ENCODE measurements at regions not wholly inside any gene's neighbourhood (a gene's known extent, or its start where the extent isn't known, plus 50 kb on each side); places are given as distances from the start of the nearest gene placed in this dataset.
A peak's percentile ranks its signal among the peaks of the same experiment; 100 is the strongest.

GRCh38 chr1:229089586-229090208, 181.2 kb upstream of the RAB4A start:
- H3K36me3 ChIP-seq, result no peaks in the 10 kb centered on the region
- intact Hi-C loops (cut with DNase I), result no loop called here
- H3K9me3 ChIP-seq, result no peaks in the 10 kb centered on the region
- no peak overlapping the region for H3K27ac ChIP-seq
- H3K27me3 ChIP-seq, result no peaks in the 10 kb centered on the region
- no peak for TF ChIP-seq POLR2A (IDR thresholded peaks at IDR 0.05)
- TF ChIP-seq, protein P1, sequence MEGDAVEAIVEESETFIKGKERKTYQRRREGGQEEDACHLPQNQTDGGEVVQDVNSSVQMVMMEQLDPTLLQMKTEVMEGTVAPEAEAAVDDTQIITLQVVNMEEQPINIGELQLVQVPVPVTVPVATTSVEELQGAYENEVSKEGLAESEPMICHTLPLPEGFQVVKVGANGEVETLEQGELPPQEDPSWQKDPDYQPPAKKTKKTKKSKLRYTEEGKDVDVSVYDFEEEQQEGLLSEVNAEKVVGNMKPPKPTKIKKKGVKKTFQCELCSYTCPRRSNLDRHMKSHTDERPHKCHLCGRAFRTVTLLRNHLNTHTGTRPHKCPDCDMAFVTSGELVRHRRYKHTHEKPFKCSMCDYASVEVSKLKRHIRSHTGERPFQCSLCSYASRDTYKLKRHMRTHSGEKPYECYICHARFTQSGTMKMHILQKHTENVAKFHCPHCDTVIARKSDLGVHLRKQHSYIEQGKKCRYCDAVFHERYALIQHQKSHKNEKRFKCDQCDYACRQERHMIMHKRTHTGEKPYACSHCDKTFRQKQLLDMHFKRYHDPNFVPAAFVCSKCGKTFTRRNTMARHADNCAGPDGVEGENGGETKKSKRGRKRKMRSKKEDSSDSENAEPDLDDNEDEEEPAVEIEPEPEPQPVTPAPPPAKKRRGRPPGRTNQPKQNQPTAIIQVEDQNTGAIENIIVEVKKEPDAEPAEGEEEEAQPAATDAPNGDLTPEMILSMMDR (IDR thresholded peaks at IDR 0.05), result no peak
- no peak overlapping the region for H3K4me3 ChIP-seq
- DNase-seq (peak in 1 of 3 donors; percentile 42), ATAC-seq (no peak)
- H3K4me1 ChIP-seq, result no peaks in the 10 kb centered on the region
- 68% methylated on average over 3 of the region's 4 CpGs for WGBS (ENCODE audit: insufficient coverage, low coverage, low lambda C conversion rate, missing lambda C conversion rate)

GRCh38 chr1:229091721-229092136, 179.2 kb upstream of the RAB4A start:
- H3K36me3 ChIP-seq, result no peaks in the 10 kb centered on the region
- DNase-seq, result peak in 1 of 3 donors; percentile 53
- ATAC-seq, result peak; percentile 67 to 76 (median 74)
- H3K27me3 ChIP-seq, result no peaks in the 10 kb centered on the region
- H3K27ac ChIP-seq, result no peak overlapping the region
- no peaks in the 10 kb centered on the region for H3K4me1 ChIP-seq
- no peak overlapping the region for H3K4me3 ChIP-seq
- no peak for TF ChIP-seq POLR2A (IDR thresholded peaks at IDR 0.05)
- TF ChIP-seq, protein P1 (IDR thresholded peaks at IDR 0.05), result no peak
- 53% methylated on average over 7 of the region's 7 CpGs for WGBS (ENCODE audit: insufficient coverage, low coverage, low lambda C conversion rate, missing lambda C conversion rate)
- H3K9me3 ChIP-seq, result no peaks in the 10 kb centered on the region
- intact Hi-C loops (cut with DNase I), result no loop called here

DNA sequence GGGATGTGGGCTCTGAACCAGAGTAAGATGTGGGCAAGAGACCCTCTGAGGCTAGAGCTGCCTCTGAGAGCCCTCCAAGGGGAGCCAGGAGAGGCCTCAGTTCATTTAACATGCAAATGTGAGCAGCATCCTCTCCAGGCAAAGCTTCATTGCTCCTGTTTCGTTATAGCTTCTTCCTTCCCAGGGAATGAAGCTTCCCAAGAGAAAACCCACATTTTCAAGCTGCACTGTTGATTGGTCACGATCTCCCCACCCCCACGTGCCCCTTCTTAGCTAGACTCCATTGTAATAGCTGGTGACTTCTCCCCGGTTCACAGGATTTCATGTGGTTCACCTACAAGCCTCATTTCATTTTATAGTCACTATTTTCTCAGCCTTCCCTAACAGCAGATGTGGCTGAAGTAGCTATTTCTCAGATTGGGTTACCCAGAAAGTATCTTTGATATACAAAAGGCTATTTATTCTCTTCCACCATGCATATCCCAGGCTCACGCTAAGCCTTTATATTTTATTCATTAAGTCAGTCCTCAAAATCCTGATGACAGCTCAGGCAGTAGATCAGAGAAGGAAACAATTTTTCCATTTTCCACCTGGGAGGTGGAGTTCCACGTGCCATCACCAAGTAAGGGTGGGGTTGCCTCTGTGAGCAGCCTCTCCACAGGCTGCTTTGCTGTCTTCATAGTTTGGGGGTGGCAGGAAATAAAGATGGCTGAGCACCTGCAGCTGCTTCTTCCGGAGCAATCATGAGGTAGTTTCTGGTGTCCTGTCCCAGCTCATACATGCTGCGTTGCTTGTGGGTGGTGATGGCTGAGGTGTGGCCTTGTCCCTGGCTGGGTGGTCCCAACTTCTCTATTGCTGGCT, 178.3 kb upstream of the RAB4A start:
- WGBS (ENCODE audit: insufficient coverage, low coverage, low lambda C conversion rate, missing lambda C conversion rate), result 80% methylated on average over 2 of the region's 8 CpGs
- Histone ChIP-seq H3K36me3 (no peaks in the 10 kb centered on the region), H3K4me3 (no peak overlapping the region), H3K27me3 (no peaks in the 10 kb centered on the region), H3K27ac (no peak overlapping the region), H3K4me1 (no peaks in the 10 kb centered on the region), H3K9me3 (no peaks in the 10 kb centered on the region)
- DNase-seq, result peak in 1 of 3 donors; percentile 28
- TF ChIP-seq, protein P1 (IDR thresholded peaks at IDR 0.05), result no peak
- TF ChIP-seq POLR2A (IDR thresholded peaks at IDR 0.05), result no peak
- intact Hi-C loops (cut with DNase I), result no loop called here
- no peak for ATAC-seq

DNA sequence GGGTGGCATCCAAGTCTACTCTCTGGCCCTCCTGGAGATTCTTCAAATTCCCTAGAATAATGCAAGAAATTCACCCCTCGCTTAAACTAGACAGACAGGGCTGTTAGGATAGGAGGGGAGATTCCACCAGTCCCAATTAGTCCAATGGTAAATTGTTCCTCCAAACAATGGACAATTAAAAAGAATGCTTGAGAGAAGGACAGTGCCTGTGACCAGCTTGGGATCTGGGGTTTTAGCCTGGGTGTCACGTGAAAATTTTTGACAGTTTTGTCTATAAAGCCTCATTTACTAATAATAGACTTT, 177.7 kb upstream of the RAB4A start:
- 94% methylated on average over 2 of the region's 2 CpGs for WGBS (ENCODE audit: insufficient coverage, low coverage, low lambda C conversion rate, missing lambda C conversion rate)
- ATAC-seq (no peak), DNase-seq (no peak)
- Histone ChIP-seq H3K27ac (no peak overlapping the region), H3K4me1 (peaks cover 0 to under 1% (median 0%) of the 10 kb centered on the region in 4 donors), H3K9me3 (no peaks in the 10 kb centered on the region), H3K27me3 (no peaks in the 10 kb centered on the region), H3K4me3 (no peak overlapping the region), H3K36me3 (no peaks in the 10 kb centered on the region)
- intact Hi-C loops (cut with DNase I), result no loop called here
- TF ChIP-seq, protein P1 (IDR thresholded peaks at IDR 0.05), result no peak

Data from right lobe of liver (tissue), 6 donors.